ENCODE measurements at regions not wholly inside any gene's neighbourhood (a gene's known extent, or its start where the extent isn't known, plus 50 kb on each side); places are given as distances from the start of the nearest gene placed in this dataset.

DNA sequence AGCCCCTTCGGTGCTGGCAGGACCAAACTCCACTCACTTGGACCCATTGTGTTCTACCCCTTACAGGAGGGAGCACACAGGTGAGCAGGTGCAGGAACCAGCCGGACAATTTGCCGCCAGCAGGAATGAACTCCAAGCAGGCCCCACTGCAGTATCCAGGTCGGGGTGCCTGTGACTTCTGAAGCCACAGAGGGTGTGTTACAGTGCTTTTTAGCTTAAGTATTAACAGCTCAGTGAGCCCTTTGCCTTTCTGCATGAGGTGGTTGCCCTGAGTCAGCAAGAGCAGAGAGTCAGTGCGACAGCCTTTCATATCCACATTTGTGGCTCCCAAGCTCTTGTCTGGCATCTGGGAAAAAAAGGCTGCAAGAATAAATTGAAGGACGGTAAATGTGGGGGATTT, 366.6 kb upstream of the LRRC4C start:
- TF ChIP-seq, protein P1, sequence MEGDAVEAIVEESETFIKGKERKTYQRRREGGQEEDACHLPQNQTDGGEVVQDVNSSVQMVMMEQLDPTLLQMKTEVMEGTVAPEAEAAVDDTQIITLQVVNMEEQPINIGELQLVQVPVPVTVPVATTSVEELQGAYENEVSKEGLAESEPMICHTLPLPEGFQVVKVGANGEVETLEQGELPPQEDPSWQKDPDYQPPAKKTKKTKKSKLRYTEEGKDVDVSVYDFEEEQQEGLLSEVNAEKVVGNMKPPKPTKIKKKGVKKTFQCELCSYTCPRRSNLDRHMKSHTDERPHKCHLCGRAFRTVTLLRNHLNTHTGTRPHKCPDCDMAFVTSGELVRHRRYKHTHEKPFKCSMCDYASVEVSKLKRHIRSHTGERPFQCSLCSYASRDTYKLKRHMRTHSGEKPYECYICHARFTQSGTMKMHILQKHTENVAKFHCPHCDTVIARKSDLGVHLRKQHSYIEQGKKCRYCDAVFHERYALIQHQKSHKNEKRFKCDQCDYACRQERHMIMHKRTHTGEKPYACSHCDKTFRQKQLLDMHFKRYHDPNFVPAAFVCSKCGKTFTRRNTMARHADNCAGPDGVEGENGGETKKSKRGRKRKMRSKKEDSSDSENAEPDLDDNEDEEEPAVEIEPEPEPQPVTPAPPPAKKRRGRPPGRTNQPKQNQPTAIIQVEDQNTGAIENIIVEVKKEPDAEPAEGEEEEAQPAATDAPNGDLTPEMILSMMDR (IDR thresholded peaks at IDR 0.05; ENCODE audit: low read depth, low read length), result no peak
- Histone ChIP-seq H3K4me1 (ENCODE audit: low read depth) (no peaks in the 10 kb centered on the region), H3K9me3 (ENCODE audit: low read depth) (no peaks in the 10 kb centered on the region), H3K4me3 (no peak overlapping the region), H3K27me3 (no peaks in the 10 kb centered on the region), H3K27ac (no peak overlapping the region), H3K36me3 (no peaks in the 10 kb centered on the region)
- no peak for DNase-seq (ENCODE audit: low read depth in 1 of 2, low spot score in 1 of 2)

DNA sequence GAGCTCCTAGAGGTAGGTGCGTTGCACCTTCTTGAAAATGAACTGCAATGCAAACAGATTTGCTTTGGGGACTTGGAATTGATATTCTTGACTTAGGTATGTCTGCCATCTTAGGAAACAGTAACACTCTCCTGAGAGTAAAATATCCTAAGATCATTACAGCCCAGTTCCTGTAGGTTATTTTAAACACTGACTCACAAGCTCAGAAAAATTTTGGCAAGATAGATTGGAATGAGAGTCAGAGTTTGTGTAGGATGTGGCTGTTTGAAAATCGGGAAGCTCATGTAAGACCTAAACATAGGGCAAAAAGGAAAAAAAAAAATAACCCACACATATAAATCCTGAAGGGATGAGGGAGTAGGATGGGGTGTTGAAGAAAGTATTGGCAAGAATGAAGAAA, 377.0 kb upstream of the LRRC4C start:
- peak in 1 of 2 donors; percentile 0 for DNase-seq (ENCODE audit: low read depth in 1 of 2, low spot score in 1 of 2)
- Histone ChIP-seq H3K9me3 (ENCODE audit: low read depth) (no peaks in the 10 kb centered on the region), H3K27me3 (no peaks in the 10 kb centered on the region), H3K27ac (no peak overlapping the region), H3K36me3 (no peaks in the 10 kb centered on the region), H3K4me1 (ENCODE audit: low read depth) (no peaks in the 10 kb centered on the region), H3K4me3 (no peak overlapping the region)
- TF ChIP-seq, protein P1 (IDR thresholded peaks at IDR 0.05; ENCODE audit: low read depth, low read length), result no peak

DNA sequence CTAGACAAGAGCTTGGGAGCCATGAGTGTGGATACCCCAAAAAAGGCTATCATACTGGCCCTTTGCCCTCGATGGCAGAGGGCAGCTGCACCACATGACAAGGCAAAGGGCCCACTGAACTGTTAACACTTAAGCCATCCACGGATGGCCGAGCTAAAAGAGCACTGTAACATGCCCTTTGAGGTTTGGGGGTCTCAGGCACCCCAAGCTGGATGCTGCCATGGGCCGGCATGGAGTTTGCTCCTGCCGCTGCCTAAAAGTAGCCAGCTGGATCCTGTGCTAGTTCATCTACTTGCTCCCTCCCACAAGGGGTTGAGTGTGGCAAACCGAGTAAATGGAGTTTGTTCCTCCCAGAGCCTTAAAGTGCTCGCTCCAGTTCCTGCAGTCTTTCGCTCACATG, 383.2 kb upstream of the LRRC4C start:
- no peak overlapping the region for H3K27ac ChIP-seq
- TF ChIP-seq, protein P1 (IDR thresholded peaks at IDR 0.05; ENCODE audit: low read depth, low read length), result no peak

DNA sequence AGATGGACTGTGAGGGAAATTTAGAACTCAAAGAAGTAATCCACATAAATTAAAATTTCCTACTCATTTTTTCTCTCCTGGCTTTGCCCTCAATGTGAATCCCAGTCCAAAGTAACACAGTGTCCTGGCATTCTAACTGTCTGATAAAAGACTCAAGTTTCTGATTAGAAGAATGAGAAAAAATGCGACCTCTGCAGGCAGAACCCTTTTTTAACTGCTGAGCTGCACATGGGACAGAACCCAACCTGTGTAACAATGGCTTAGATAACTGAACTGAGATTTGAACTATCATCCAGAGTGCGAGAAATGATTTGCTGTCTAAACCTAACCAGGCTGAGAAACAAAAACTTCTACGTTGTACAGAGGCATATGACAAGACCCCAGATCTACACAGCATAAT, 385.6 kb upstream of the LRRC4C start:
- TF ChIP-seq, protein P1 (IDR thresholded peaks at IDR 0.05; ENCODE audit: low read depth, low read length), result no peak
- no peak overlapping the region for H3K27ac ChIP-seq
- H3K4me1 ChIP-seq (ENCODE audit: low read depth), result no peaks in the 10 kb centered on the region
- no peaks in the 10 kb centered on the region for H3K9me3 ChIP-seq (ENCODE audit: low read depth)
- H3K36me3 ChIP-seq, result no peaks in the 10 kb centered on the region
- no peak for DNase-seq (ENCODE audit: low read depth in 1 of 2, low spot score in 1 of 2)
- H3K4me3 ChIP-seq, result no peak overlapping the region
- no peaks in the 10 kb centered on the region for H3K27me3 ChIP-seq

More for the DNA sequence above, 383.2 kb upstream of the LRRC4C start:
- H3K9me3 ChIP-seq (ENCODE audit: low read depth), result no peaks in the 10 kb centered on the region
- DNase-seq (ENCODE audit: low read depth in 1 of 2, low spot score in 1 of 2), result no peak
- H3K4me1 ChIP-seq (ENCODE audit: low read depth), result no peaks in the 10 kb centered on the region
- H3K27me3 ChIP-seq, result no peaks in the 10 kb centered on the region
- H3K4me3 ChIP-seq, result no peak overlapping the region
- H3K36me3 ChIP-seq, result no peaks in the 10 kb centered on the region

DNA sequence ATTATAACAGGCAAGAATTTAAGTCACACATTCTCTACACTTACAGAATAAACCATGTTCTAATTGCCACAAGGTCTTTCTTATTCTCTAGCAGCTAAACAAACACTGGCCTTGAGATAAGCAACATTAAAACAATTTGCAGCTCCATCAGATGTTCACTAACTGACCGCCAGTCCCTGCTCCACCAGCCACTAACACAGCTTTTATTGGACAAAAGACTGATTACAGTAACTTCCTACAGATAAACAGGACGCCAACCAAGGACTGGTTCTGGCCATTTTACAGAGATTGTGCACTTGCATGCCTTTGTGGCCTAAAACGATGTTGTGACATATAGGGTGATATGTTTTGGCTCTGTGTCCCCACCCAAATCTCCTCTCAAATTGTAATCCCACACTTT, 388.9 kb upstream of the LRRC4C start:
- Histone ChIP-seq H3K36me3 (no peaks in the 10 kb centered on the region), H3K9me3 (ENCODE audit: low read depth) (no peaks in the 10 kb centered on the region), H3K4me1 (ENCODE audit: low read depth) (no peaks in the 10 kb centered on the region), H3K4me3 (no peak overlapping the region), H3K27ac (no peak overlapping the region), H3K27me3 (no peaks in the 10 kb centered on the region)
- TF ChIP-seq, protein P1 (IDR thresholded peaks at IDR 0.05; ENCODE audit: low read depth, low read length), result no peak
- DNase-seq (ENCODE audit: low read depth in 1 of 2, low spot score in 1 of 2), result no peak

DNA sequence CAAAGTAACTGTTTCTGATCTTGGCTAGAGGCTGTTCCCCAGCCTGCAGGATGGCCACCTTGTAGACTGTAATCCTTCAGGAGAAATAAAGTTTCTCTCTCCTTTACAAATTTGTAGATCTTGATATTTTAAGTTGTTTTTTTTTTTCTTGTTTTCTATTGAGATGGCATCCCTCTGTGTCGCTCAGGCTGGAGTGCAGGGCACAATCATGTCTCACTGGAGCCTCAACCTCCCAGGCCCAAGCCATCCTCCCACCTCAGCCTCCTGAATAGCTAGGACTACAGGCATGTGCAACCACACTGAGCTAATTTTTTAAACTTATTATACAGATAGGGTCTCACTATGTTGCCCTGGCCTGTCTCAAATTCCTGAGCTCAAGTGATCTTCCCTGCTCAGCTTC, 389.8 kb upstream of the LRRC4C start:
- H3K4me1 ChIP-seq (ENCODE audit: low read depth), result no peaks in the 10 kb centered on the region
- TF ChIP-seq, protein P1 (IDR thresholded peaks at IDR 0.05; ENCODE audit: low read depth, low read length), result no peak
- H3K27ac ChIP-seq, result no peak overlapping the region

More for the DNA sequence above, 389.8 kb upstream of the LRRC4C start:
- no peak overlapping the region for H3K4me3 ChIP-seq
- no peak for DNase-seq (ENCODE audit: low read depth in 1 of 2, low spot score in 1 of 2)
- H3K27me3 ChIP-seq, result no peaks in the 10 kb centered on the region
- no peaks in the 10 kb centered on the region for H3K9me3 ChIP-seq (ENCODE audit: low read depth)
- no peaks in the 10 kb centered on the region for H3K36me3 ChIP-seq

All from cardiac muscle cell (in vitro differentiated cells and primary cell).